ENCODE measurements at regions not wholly inside any gene's neighbourhood (a gene's known extent, or its start where the extent isn't known, plus 50 kb on each side); places are given as distances from the start of the nearest gene placed in this dataset.

DNA sequence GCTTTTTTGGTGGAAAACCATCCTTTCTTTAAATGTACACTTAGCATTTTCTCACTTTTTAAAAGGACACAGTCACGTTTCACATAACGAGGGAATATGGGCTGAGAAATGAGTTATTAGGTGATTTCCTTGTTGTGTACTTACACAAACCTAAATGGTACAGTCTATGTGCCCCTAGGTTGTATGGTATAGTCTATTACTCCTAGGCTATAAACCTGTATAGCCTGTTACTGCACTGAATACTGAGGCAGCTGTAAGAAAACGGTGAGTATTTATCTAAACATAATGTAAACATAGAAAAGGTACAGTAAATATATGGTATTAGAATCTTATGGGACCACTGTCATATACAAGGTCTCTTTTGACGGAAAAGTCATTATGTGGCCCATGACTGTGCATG is 913.5 kb upstream of the GHITM start:
- TF ChIP-seq, protein P1, sequence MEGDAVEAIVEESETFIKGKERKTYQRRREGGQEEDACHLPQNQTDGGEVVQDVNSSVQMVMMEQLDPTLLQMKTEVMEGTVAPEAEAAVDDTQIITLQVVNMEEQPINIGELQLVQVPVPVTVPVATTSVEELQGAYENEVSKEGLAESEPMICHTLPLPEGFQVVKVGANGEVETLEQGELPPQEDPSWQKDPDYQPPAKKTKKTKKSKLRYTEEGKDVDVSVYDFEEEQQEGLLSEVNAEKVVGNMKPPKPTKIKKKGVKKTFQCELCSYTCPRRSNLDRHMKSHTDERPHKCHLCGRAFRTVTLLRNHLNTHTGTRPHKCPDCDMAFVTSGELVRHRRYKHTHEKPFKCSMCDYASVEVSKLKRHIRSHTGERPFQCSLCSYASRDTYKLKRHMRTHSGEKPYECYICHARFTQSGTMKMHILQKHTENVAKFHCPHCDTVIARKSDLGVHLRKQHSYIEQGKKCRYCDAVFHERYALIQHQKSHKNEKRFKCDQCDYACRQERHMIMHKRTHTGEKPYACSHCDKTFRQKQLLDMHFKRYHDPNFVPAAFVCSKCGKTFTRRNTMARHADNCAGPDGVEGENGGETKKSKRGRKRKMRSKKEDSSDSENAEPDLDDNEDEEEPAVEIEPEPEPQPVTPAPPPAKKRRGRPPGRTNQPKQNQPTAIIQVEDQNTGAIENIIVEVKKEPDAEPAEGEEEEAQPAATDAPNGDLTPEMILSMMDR (IDR thresholded peaks at IDR 0.05), result no peak
- no peak for TF ChIP-seq ZFX (IDR thresholded peaks at IDR 0.05; ENCODE audit: borderline replicate concordance)
